CD4-positive, alpha-beta T cell treated with Interleukin-2 at 100 ng/mL for 4 hours (primary cell): ENCODE measurements at regions not wholly inside any gene's neighbourhood (a gene's known extent, or its start where the extent isn't known, plus 50 kb on each side); places are given as distances from the start of the nearest gene placed in this dataset.

Experiments
- DNase-seq: peaks from one replicate; pipeline ENCODE4 v3.0.0-alpha.2; 2020; ENCODE audit warnings: low spot score

DNA sequence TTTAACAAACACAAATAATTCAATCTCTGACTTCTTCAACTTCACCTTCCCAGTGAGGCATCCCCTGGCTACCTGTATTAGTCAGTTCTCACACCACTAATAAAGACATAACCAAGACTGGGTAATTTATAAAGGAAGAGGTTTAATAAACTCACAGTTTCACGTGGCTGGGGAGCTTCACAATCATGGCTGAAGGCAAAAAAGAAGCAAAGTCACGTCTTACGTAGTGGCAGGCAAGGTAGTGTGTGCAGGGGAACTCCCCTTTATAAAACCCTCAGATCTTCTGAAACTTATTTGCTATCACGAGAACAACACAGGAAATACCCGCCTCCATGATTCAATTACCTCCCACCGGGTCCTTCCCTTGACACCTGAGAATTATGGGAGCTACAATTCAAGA lies 478.5 kb downstream of the ADGRL2 start:
- no peak for DNase-seq

DNA sequence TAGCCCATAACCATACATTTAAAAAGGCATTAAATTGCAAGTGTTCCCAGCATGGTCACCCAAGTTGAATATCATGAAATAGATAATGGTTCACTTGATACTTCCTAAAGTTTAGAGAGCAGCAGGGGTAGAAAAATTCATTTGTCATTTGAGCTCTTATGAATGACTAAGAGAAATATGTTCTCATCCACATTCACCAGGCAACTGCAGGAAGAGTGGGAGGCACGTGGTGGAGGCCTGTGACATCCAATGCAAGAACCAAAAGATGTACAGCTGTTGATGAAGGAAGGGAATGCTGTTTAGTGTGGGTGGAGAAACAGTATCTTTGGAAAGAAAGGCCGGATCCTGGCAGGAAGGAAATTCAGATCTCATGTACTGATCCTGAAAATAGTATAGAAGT lies 473.1 kb downstream of the ADGRL2 start:
- DNase-seq, result no peak

DNA sequence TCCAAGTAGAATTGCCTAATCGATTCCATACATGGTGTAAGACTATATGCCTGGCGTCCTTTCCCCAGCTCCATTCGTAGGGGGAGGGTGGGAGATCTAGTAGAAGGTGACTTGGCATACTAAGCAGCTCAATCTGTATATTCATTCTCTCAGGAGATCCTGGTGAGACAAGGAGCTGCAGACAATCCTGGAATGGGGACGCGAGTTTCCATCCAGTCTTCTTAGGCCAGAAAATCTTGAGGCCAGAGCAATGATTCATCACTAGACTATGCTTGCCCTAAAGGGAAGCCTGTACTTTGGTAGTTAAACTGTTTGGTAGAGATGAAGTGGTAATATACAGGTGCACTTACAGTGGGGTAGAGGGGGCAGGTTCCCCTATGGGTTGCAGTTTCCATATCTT lies 468.7 kb downstream of the ADGRL2 start:
- no peak for DNase-seq

DNA sequence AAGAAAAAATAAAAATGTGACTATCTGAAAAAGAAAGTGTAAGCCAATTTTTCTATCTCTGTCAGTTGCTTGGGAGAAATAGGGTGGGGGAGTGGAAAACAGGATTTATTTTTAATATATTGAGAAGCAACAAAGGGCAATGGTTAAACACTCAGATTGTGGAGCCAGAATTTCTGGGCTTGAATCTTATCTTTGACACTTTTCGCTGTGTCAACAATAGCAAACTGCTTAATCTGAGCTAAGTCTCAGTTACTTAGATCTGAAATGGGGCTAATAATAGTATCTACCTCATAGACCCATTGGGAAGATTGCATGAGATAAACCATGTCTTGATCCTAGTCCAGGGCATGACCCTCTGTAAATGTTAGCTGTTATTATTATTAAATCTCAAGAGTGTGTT lies 468.1 kb downstream of the ADGRL2 start:
- no peak for DNase-seq

DNA sequence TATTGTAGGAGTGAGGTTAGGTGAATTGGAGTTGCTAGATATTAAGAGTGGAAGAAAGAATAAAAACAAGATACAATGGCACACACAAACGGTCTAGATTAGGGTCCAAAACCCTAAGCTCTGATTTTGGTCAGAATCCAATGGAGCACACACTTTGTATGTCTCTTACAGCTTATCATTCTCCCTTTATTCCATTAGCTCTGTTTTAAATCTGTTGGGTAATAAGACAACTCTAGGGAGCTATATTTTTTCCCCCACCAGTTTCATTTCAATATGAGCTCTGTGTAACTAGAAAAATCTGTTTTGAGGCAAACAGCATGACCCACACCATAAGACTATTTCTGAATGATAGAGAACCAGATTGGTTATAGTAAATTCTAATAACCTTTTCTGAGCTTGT lies 465.6 kb downstream of the ADGRL2 start:
- no peak for DNase-seq

DNA sequence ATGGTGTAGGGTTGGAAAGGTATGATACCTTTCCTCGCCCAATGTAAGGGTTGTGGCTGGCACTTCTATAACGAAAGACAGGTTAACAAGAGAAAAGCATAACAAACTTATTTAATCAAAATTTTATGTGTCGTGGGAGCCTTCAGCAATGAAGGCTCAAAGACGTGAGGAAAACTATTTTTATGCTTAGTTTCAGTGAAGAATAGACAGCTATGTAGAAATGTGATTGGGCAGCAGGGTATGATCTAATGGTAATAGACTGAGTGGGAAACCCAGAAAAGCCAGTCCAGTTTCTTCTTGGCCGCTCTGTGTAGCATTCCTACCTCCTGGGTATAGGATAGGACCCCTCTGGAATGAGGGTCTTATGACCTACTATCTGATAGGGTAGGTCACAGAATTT lies 464.7 kb downstream of the ADGRL2 start:
- no peak for DNase-seq

DNA sequence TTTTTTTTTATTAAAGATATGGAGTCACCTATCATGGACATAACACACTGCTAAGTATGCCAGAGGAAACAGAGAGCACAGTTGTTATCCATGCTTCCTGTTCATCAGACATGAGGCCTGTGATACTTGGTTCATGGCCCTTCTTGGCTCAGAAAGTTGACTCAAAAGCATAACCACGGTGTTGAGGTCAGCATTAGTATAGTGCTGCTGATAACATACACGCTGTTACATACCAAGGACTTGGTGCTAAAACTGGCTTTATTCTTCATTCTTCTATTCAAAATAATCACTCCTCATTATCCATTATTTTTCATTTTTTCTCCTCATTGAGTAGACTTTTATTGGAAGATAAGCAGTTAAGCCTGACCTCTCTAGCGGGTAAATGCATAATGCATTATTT lies 464.1 kb downstream of the ADGRL2 start:
- DNase-seq, result no peak

DNA sequence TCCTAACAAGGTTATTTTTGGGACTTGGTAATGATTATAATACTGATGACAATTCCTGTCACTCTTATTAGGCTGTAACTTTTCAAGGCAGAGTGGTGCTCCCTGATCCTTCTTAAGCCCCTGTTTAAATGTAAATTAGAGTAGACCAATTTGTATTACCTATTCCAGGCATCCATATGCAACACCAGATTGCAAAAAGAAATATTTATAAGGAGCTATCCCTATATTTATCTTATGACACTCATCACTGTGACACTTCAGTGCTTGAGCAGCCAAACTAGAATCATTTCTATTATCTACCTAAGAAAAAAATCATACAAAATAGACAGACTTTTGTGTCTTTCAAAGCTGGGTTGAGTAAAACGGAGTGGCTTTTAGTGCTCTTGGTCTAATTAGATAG lies 462.7 kb downstream of the ADGRL2 start:
- no peak for DNase-seq

DNA sequence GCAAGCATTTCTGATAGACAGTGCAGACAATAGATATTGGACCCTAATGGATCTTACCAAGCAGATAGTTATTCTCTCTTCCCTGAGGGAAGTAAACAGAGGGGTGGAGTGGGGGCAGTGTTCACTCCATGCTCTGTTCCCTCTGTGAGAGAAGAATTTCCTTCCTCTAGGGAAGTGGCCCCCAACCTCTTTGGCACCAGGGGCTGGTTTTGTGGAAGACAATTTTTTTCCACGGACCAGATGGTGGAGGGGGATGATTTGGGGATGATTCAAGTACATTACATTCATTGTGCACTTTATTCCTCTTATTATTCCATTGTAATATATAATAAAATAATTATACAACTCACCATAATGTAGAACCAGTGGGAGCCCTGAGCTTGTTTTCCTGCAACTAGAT lies 459.9 kb downstream of the ADGRL2 start:
- DNase-seq, result no peak

DNA sequence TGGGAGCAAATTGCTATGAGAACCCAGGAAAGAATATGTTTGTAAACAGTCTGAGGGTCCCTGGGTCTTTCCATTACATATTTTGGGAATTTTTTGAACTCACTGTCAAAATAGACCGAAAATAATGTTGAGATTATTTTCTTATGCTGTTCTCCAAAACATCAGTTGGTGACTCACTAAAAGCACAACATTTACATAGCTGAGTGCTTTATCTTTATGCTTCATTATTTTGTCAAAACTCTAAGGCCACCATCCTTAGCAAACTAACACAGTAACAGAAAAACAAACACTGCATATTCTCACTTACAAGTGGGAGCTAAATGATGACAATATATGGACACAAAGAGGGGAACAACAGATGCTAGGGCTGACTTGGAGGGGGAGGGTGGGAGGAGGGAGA lies 459.3 kb downstream of the ADGRL2 start:
- no peak for DNase-seq

DNA sequence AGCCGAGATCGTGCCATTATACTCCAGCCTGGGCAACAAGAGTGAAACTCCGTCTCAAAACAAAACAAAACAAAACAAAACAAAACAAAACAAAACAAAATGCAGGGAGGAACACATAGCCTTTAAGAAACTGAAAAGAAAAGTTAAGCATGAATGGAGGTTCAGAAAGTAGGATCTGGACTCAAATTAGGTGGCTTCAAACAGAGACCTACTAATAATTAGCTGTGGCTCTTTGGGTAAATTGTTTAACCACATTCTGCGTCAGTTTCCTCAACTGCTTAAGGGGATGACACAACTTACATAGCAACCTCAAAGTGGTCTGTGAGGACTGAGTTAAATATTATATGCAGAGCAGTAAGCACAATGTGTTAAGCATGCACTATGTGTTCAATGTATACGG lies 458.2 kb downstream of the ADGRL2 start:
- no peak for DNase-seq

DNA sequence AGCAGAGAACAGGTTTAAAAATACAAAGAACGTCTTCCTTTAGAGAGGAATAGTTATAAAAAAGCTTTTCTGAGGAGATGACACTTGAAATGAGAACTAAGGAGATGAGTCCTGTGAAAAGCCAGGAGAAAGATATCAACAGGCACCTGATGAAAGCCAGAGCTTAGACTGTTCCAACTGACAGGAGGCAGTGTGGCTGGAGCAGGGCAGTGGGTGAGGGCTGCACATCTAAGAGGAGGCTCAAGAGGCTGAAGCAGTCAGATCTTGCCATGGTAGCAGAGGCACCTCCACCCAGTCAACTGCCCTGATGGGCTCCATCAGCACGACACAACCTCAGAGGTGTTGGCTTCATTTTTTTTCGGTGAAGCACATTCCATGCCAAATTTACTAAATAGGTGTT lies 445.3 kb downstream of the ADGRL2 start:
- DNase-seq, result no peak

DNA sequence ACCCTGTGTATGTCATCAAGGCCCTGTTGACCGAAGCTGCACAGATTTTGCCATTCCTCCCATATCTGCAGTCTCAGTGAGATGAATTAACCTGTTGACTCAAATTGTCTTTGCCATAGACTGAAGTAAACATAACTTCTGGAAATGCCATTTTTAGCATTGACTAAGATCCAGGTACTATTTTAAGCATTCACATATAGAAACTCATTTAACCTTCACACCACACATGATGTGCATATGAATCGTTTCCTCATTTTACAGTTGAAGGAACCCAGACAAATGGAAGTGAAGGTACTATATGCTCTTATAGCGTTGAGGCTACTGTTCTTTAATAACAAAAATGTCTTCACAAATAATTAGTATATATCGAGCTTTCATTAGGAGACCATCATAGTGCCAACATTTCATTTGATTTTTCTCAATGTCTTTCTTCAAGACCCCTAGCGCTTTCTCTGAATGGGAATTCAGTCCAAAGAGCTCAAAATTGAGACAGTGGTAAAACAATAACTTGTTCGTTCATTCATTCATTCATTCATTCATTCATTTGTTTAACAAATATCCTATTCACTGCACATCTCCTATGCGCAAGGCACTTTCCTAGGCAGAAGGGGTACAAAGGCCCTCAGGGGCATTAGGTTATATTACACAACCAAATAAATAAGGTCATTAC lies 444.7 kb downstream of the ADGRL2 start:
- DNase-seq, result no peak

DNA sequence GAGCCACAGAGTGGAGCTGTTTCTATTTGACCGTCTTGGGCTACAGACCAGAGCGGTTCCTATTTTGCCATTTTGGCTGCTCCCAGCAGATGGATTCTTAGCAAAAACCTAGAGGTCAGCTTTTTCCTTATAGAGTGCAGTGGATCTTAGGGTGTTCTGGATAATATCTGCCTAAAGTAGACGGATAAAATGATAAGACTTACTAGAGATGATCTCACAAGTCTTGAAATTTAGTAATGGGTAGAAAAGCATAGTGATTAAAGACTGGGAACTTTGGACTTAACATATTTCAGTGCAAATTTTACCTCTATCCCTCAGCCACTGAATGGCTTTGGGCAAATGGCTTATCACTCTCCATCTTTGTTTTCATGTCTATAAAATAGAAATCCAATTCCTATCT lies 439.8 kb downstream of the ADGRL2 start:
- DNase-seq, result no peak

DNA sequence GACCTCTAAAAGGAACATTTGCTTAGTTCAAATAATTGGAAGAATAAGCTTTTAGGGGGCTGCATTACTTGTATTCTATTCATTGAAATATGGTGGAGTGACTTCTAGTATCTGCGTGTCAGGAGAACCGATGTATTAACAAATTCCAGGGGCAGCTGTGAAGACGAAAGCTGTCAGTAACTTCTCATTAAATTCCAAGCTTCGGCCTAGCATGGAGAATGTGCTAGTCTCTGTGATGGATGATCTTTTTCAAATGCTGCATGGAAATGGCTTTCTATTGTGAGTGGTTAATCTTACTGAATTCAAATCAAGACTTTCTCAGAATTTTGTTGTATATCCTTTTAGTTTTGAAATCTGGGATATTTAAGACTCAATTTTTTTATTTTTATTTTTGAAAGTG lies 429.9 kb downstream of the ADGRL2 start:
- no peak for DNase-seq

DNA sequence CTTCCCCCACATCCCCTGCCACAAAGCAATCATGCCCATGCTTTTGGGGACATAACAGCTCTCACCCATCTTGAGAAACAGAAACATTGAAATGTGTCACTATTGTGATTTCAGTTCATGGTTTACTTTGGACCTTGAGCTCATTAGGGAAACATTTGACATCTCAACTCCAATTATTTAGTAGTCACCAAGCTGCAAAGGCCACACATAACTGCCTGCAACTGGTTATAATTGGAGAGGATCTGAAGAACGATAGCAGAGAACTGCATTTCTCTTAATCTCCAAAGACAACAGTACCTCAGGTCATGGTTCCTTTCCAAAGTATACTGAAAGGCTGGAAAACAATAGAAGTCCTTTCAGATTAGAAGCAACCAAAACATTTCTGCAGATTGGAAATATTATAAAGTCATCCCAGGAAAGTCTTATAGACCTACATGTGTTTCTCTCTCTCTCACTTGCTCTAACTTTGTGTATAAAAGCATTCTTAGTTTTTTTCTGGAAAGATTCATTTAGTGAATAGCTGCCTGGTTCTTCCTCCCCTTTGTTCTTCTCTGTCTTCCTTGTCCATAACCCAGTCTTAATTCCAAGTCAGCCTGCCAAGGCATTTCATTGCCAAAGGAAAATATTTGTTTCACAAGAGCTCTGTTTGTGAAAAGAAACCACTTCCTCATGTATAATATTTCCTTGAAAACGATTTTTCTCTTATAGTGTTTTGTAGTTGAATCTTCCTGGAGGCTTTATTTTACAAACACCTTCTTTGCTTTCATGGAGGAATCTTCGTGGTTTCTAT lies 426.8 kb downstream of the ADGRL2 start:
- DNase-seq, result no peak

DNA sequence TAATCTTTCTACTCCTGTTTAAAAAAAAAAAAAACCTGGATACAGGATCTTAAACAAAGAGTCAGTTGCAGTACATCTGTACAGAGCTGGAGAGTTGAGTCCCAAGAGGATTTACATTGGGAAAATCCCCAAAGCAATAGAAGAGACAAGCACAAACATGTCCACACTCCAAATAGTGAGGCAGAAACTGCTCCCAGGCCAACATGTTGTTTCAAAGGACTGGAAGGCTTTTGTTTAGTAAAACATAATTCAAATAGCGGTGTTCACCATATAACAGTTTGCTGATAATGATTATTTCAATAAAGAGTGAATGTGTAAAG lies 425.4 kb downstream of the ADGRL2 start:
- DNase-seq, result no peak

DNA sequence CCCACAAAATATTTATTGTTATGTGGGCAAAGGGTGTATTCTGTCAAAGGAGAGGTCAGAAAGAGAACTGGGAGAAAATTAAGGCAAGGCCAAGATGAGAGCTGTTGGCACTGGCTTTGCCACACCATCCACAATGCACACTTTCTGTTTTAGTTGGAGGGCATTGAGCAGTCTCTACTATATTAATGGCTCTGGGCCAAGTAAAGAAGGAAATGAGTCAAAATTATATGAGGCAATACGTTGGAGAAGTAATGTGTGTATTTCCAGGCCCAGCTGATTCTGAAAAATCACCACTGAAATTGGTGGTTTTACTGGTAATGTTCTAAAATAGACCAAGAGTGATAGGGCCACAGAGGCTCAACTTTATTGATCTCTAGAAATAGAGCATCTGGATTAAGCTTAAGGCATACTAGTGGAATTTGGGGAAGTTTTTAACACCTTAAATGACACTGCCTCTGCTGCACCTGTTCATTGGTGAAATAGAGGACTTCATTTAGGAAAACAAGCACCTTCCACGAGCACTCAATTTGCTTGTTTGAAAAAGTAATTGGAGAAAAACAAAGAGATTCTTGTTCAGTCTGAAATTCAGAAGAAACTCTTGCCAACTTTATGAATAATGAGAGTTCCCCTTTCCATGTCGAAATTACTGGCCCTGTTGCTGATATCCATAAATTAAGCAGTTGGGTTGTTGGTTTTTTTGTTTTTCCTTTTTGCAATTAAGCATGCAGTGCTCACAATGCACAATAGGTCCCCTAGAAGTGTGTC lies 424.9 kb downstream of the ADGRL2 start:
- no peak for DNase-seq

DNA sequence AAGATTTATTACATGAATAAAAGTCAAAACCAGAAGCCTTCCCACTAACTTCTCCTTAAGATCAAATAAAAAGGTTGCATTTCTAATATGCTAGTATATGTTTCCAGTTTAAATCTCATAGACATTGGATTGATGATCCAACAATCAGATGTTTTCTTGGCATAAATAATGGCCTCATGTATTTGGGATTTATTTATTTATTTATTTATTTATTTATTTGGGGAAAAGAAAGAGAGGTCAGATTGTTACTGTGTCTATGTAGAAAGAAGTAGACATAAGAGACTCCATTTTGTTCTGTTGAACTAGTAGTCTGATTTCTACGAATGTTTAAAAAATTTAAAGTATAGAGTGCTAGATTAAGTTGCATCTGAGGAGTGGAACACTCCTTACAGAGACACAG lies 422.4 kb downstream of the ADGRL2 start:
- no peak for DNase-seq

DNA sequence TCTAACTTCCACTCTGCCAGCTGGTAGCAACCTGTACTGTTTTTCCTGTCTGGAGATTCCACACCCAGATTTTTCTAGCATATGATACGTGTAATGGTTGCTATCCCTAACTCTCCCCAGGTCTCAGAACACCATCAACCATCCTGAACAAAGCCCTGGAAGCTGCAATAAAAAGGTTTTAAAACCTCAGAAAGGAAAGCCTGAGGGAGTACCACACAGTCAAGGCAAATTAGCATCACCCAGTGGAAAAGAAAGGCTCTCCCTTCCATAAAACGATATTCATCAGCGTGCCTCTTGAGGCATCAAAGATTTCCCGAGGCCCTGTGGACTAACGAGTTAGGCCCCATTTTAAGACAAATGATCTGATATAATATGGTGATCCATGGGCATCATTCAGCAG lies 421.0 kb downstream of the ADGRL2 start:
- DNase-seq, result no peak

DNA sequence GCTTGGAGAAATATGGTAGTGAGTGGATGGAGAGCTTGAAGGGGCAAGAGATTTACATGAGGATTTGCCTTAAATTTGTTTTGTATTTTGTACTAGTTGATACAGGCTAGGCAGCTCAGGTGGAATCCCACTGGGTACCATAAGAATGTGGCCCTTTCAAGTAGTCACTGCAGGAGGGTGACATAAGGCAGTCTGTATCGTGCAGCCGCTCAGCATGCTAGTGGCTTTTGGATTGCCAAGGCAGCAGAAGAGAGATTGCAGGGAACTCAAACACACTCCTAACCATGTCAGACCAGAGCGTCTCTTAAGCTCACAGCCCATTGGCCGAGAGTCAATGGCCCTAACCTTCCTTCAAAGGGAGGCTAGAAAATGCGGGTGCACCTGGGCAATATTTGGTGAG lies 420.0 kb downstream of the ADGRL2 start:
- DNase-seq, result no peak

DNA sequence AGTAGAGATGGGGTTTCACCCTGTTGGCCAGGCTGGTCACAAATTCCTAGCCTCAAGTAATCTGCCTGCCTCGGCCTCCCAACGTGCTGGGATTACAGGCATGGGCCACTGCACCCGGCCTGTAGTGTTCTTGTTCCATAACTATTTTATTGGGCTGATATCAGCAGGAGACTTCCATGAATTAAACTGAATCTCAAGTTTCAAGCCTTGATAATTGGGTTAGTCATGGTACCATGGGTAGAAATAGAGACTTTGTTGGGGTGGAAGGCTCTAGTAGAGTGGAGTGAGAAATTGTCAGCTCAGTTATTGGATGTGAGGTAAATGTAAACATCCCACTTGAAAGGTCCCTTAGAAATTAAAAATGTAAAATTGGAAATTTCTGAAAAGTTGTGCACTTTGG lies 419.1 kb downstream of the ADGRL2 start:
- DNase-seq, result no peak

DNA sequence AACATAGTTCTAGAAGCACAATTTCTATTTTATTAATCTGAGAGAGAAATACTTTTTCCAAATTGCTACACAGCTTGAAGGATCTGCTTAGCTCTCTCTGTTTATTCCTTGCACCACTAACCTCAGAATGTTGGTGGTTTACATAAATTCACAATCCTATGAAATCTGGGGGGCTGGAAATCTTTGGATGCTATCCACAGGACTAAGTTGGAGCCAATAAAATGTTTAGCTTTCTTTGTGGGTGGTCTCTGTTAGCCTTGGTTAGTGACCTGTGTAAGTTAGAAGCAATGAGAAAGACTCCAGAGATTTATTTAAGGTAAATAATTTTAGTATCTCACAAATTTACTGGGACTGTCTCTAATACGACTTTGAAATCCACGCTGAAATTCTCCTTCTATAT lies 418.1 kb downstream of the ADGRL2 start:
- no peak for DNase-seq

DNA sequence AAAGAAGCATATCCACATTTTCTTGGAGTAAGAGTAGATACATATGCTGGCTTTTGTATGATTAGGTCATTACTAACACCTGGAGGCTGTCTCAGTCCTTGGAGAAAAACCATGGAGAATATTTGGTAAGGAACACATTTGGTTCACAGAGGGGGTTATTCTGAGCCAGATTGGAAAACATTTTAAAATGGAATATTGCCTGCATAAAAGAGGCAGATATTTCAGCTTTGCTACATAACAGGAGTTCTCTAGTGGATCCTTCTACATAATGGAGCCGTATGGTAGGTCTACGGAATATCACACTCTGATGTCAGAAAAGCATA lies 415.1 kb downstream of the ADGRL2 start:
- DNase-seq, result no peak
